CD8-positive, alpha-beta memory T cell (primary cell): ENCODE measurements at regions not wholly inside any gene's neighbourhood (a gene's known extent, or its start where the extent isn't known, plus 50 kb on each side); places are given as distances from the start of the nearest gene placed in this dataset.
"Not testable (repeated sequence)": the region's sequence is repeated elsewhere in the genome, so short reads cannot be mapped to it uniquely, and the experiment has no call there.

Experiments used
- CTCF ChIA-PET: fragments of 350-600 bp; sonication (Branson Sonifier 250); formaldehyde crosslinking; loops from one replicate; lab custom pipeline; 2021; ENCODE audit warnings: antibody characterized with exemption; lab: Charles Lee
- POLR2A ChIA-PET: fragments of 350-600 bp; sonication (Branson Sonifier 250); formaldehyde crosslinking; loops from one replicate; lab custom pipeline; 2021; ENCODE audit warnings: antibody characterized with exemption; lab: Charles Lee
- DNase-seq, 5 donors: peaks; one replicate each; pipeline versions ENCODE4 v3.0.0 to v3.0.0-alpha.2; 2020 to 2022; ENCODE audit warnings: mixed read lengths in 1 of 5
- H3K27ac ChIP-seq: one replicate; pipeline ENCODE4 v1.7.0; 2013; ENCODE audit warnings: low read depth, mild to moderate bottlenecking, low read length, moderate library complexity
- H3K27me3 ChIP-seq: 2 replicates; pipeline ENCODE4 v1.7.0; 2013; ENCODE audit warnings: low read length, mild to moderate bottlenecking; ENCODE audit not compliant: insufficient read depth, poor library complexity, severe bottlenecking
- H3K36me3 ChIP-seq: 2 replicates; pipeline ENCODE4 v1.7.0; 2013; ENCODE audit warnings: mild to moderate bottlenecking, low read length, moderate library complexity; ENCODE audit not compliant: insufficient read depth
- H3K4me1 ChIP-seq: 2 replicates; pipeline ENCODE4 v1.7.0; 2013; ENCODE audit warnings: mild to moderate bottlenecking, low read length, moderate library complexity; ENCODE audit not compliant: insufficient read depth
- H3K4me3 ChIP-seq: 2 replicates; pipeline ENCODE4 v1.7.0; 2013; ENCODE audit warnings: mild to moderate bottlenecking, low read length
- H3K9me3 ChIP-seq: 2 replicates; pipeline ENCODE4 v1.7.0; 2013; ENCODE audit warnings: mild to moderate bottlenecking, low read length
- H3K27ac Mint-ChIP-seq, 8 donors: one replicate each; pipeline ENCODE4 v1.8.0; 2020 to 2021; ENCODE audit warnings: mixed read lengths in 8 of 8, mild to moderate bottlenecking in 6 of 8, inconsistent platforms in 3 of 8, moderate library complexity in 3 of 8
- H3K27me3 Mint-ChIP-seq, 2 donors: one replicate each; pipeline ENCODE4 v1.8.0; 2020 to 2021; ENCODE audit warnings: mixed read lengths in 2 of 2, mild to moderate bottlenecking in 1 of 2, moderate library complexity in 1 of 2
- H3K36me3 Mint-ChIP-seq, 3 donors: one replicate each; pipeline ENCODE4 v1.8.0; 2020 to 2021; ENCODE audit warnings: mixed read lengths in 3 of 3, inconsistent platforms in 1 of 3, mild to moderate bottlenecking in 1 of 3
- H3K4me1 Mint-ChIP-seq, 3 donors: one replicate each; pipeline ENCODE4 v1.8.0; 2020 to 2021; ENCODE audit warnings: mixed read lengths in 3 of 3, inconsistent platforms in 1 of 3, mild to moderate bottlenecking in 1 of 3
- H3K4me3 Mint-ChIP-seq, 7 donors: one replicate each; pipeline ENCODE4 v1.8.0; 2020 to 2021; ENCODE audit warnings: mixed read lengths in 7 of 7, mild to moderate bottlenecking in 6 of 7, moderate library complexity in 4 of 7, inconsistent platforms in 2 of 7
- H3K9me3 Mint-ChIP-seq, 5 donors: one replicate each; pipeline ENCODE4 v1.8.0; 2020 to 2022; ENCODE audit warnings: mixed read lengths in 5 of 5, mild to moderate bottlenecking in 3 of 5, moderate library complexity in 2 of 5, inconsistent platforms in 1 of 5

DNA sequence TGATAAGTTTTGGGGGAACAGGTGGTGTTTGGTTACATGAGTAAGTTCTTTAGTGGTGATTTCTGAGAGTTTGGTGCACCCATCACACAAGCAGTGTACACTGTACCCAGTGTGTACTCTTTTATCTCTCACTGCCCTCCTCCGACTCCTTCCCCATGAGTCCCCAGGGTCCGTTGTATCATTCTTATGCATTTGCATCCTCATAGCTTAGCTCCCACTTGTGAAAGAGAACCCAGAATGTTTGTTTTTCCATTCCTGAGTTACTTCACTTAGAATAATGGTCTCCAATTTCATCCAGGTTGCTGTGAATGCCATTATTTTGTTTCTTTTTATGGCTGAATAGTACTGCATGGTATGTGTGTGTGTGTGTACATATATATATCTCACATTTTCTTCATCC is 295.8 kb upstream of the GRAMD2B start:
- POLR2A ChIA-PET, H3K27me3 ChIP-seq, H3K36me3 ChIP-seq, H3K4me1 Mint-ChIP-seq, H3K27ac ChIP-seq, H3K4me3 ChIP-seq, CTCF ChIA-PET, H3K27ac Mint-ChIP-seq, H3K4me1 ChIP-seq, H3K36me3 Mint-ChIP-seq, DNase-seq, H3K4me3 Mint-ChIP-seq, H3K9me3 ChIP-seq, H3K27me3 Mint-ChIP-seq: not testable (repeated sequence)
- peaks cover 5 to 23% (median 6%) of the 10 kb centered on the region in 5 donors for H3K9me3 Mint-ChIP-seq

DNA sequence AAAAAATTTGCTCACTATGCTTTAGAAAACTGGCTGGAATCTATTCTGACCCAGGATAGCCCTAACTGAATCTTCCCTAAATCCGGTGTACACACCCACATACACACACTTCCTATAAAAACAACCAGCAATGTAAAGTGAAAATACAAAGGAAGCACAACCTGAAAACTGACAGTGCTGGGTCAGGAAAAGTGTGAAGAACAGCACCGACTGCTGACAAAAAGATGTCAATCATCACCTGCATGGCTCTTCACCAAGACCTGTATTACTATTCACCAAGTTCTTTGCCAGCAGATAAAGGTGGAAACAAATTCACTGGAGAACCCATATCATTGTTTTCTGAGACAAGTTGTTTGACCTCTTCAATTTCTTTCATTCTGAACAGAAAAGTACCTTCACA is 293.8 kb upstream of the GRAMD2B start:
- no peaks in the 10 kb centered on the region for H3K36me3 Mint-ChIP-seq
- no peaks in the 10 kb centered on the region for H3K27me3 Mint-ChIP-seq

DNA sequence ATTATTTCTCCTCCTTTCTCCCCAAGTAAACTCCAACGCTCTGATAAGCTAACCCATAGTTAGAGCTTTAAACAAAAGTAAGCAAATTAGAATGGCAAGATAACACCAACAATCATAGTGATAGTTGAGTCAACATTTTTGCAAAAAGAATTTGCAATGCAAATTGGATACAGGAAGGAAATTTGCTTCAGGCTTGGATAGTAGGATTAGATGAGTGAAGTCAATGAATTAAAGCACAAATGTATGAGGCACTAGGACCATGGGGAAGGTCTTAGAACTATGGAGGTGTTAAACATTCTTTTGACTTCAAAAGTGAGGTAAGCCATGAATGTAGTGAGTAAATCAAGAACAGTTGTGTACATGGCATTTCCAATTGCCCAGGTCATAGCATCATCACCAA is 289.8 kb upstream of the GRAMD2B start:
- Histone ChIP-seq H3K36me3 (no peaks in the 10 kb centered on the region), H3K4me3 (no peak overlapping the region), H3K27ac (no peak overlapping the region), H3K4me1 (no peaks in the 10 kb centered on the region), H3K9me3 (no peaks in the 10 kb centered on the region), H3K27me3 (no peaks in the 10 kb centered on the region)
- Mint-ChIP-seq H3K27ac (no peak overlapping the region), H3K27me3 (no peaks in the 10 kb centered on the region), H3K36me3 (no peaks in the 10 kb centered on the region), H3K9me3 (peaks cover 4 to 16% (median 9%) of the 10 kb centered on the region in 5 donors), H3K4me3 (no peak overlapping the region), H3K4me1 (no peaks in the 10 kb centered on the region)
- CTCF ChIA-PET = no interaction called here
- POLR2A ChIA-PET = no interaction called here
- DNase-seq = no peak

More for the DNA sequence above, 293.8 kb upstream of the GRAMD2B start:
- Mint-ChIP-seq H3K4me3 (no peak overlapping the region), H3K27ac (no peak overlapping the region), H3K9me3 (peaks cover 5 to 24% (median 9%) of the 10 kb centered on the region in 5 donors), H3K4me1 (no peaks in the 10 kb centered on the region)
- Histone ChIP-seq H3K27ac (no peak overlapping the region), H3K27me3 (no peaks in the 10 kb centered on the region), H3K4me1 (no peaks in the 10 kb centered on the region), H3K36me3 (no peaks in the 10 kb centered on the region), H3K9me3 (no peaks in the 10 kb centered on the region), H3K4me3 (no peak overlapping the region)
- POLR2A ChIA-PET = no interaction called here
- CTCF ChIA-PET = no interaction called here
- no peak for DNase-seq

DNA sequence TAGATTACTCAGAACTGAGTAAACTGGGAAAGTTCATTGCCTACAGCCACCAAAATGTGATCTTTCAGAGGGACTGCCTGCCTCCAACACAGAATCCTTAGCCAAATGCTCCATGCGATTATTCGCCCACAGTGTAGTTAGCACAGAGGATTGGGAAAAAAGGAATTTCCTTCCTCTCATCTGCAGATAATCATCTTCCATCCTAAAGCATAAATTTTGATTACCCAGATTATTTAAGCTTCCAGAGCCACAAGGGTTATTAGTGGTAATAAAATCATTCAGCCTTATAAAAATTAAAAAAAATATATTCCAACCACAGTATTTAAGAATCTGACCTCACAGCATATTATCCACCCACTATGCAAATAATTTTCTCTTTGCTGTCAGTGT is 285.3 kb upstream of the GRAMD2B start:
- peaks cover 2 to 8% (median 4%) of the 10 kb centered on the region in 5 donors for H3K9me3 Mint-ChIP-seq
- Histone ChIP-seq H3K36me3 (no peaks in the 10 kb centered on the region), H3K27me3 (no peaks in the 10 kb centered on the region), H3K4me3 (no peak overlapping the region), H3K9me3 (no peaks in the 10 kb centered on the region), H3K4me1 (no peaks in the 10 kb centered on the region), H3K27ac (no peak overlapping the region)
- no peak overlapping the region for H3K27ac Mint-ChIP-seq
- POLR2A ChIA-PET = no interaction called here
- H3K27me3 Mint-ChIP-seq = no peaks in the 10 kb centered on the region
- CTCF ChIA-PET = no interaction called here
- no peaks in the 10 kb centered on the region for H3K4me1 Mint-ChIP-seq
- no peak overlapping the region for H3K4me3 Mint-ChIP-seq
- H3K36me3 Mint-ChIP-seq = no peaks in the 10 kb centered on the region
- DNase-seq = no peak

- Histone ChIP-seq H3K27me3 (no peaks in the 10 kb centered on the region), H3K36me3 (no peaks in the 10 kb centered on the region), H3K4me3 (no peak overlapping the region), H3K4me1 (no peaks in the 10 kb centered on the region), H3K9me3 (no peaks in the 10 kb centered on the region), H3K27ac (no peak overlapping the region)
- H3K36me3 Mint-ChIP-seq = no peaks in the 10 kb centered on the region
- H3K9me3 Mint-ChIP-seq = peaks cover 2 to 8% (median 4%) of the 10 kb centered on the region in 5 donors
- H3K27ac Mint-ChIP-seq = no peak overlapping the region
- no peaks in the 10 kb centered on the region for H3K27me3 Mint-ChIP-seq
- ChIA-PET POLR2A (no interaction called here), CTCF (no interaction called here)
- no peaks in the 10 kb centered on the region for H3K4me1 Mint-ChIP-seq
- no peak overlapping the region for H3K4me3 Mint-ChIP-seq
- DNase-seq = no peak
Observed at GRCh38 chr5:126138281-126138931, 284.8 kb upstream of the GRAMD2B start.

DNA sequence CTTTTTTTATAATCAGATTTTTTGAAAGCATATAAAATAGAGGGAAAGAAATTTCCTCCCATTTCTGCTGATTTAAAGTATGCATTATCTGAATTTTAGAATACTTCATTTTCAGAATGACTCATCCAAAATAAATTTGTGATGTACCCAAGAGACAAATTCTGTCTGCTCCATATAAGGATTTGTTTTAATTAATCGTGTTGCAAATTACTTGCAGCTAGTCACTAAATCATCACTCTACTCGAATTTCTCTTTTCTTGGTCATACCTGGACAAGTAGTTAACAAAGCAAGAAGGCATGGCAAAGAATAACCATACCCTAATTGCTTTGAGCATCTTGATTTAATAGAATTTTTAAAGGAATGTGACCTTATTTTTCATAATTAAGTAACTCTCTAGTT is 284.1 kb upstream of the GRAMD2B start:
- Mint-ChIP-seq H3K27me3 (no peaks in the 10 kb centered on the region), H3K4me1 (no peaks in the 10 kb centered on the region), H3K4me3 (no peak overlapping the region), H3K36me3 (no peaks in the 10 kb centered on the region), H3K9me3 (peaks cover 4 to 10% (median 4%) of the 10 kb centered on the region in 5 donors), H3K27ac (no peak overlapping the region)
- no peaks in the 10 kb centered on the region for H3K9me3 ChIP-seq
- no peak for DNase-seq
- no peak overlapping the region for H3K27ac ChIP-seq
- ChIA-PET POLR2A (no interaction called here), CTCF (no interaction called here)
- no peaks in the 10 kb centered on the region for H3K4me1 ChIP-seq
- no peaks in the 10 kb centered on the region for H3K27me3 ChIP-seq
- H3K4me3 ChIP-seq = no peak overlapping the region
- no peaks in the 10 kb centered on the region for H3K36me3 ChIP-seq

GRCh38 chr5:126139773-126140172 is 283.4 kb upstream of the GRAMD2B start:
- no peaks in the 10 kb centered on the region for H3K27me3 ChIP-seq
- H3K4me1 ChIP-seq = no peaks in the 10 kb centered on the region
- H3K4me1 Mint-ChIP-seq = no peaks in the 10 kb centered on the region
- no peak overlapping the region for H3K4me3 Mint-ChIP-seq
- H3K4me3 ChIP-seq = no peak overlapping the region
- no peaks in the 10 kb centered on the region for H3K36me3 Mint-ChIP-seq
- ChIA-PET POLR2A (no interaction called here), CTCF (no interaction called here)
- no peak overlapping the region for H3K27ac ChIP-seq
- H3K9me3 ChIP-seq = no peaks in the 10 kb centered on the region
- no peak for DNase-seq
- peaks cover 2 to 10% (median 4%) of the 10 kb centered on the region in 5 donors for H3K9me3 Mint-ChIP-seq
- H3K27me3 Mint-ChIP-seq = no peaks in the 10 kb centered on the region
- no peaks in the 10 kb centered on the region for H3K36me3 ChIP-seq
- H3K27ac Mint-ChIP-seq = no peak overlapping the region

DNA sequence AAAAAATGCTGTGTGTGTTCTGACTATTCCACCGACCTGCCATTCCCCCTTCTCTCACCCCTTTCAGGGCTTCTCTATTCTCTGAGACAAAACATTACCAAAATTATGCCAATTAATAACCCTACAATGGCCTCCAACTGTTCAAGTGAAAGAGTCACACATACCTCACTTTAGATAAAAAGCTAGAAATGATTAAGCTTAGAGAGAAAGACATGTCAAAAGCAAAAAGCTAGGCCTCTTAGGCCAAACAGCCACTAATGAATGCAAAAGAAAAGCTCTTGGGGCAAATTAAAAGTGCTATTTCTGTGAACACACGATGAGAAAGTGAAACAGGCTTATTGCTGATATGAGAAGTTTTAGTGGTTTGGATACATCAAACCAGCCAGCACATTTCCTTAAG is 279.6 kb upstream of the GRAMD2B start:
- ChIA-PET POLR2A (no interaction called here), CTCF (no interaction called here)
- no peaks in the 10 kb centered on the region for H3K36me3 Mint-ChIP-seq
- H3K4me1 Mint-ChIP-seq = no peaks in the 10 kb centered on the region
- Histone ChIP-seq H3K36me3 (no peaks in the 10 kb centered on the region), H3K4me1 (no peaks in the 10 kb centered on the region), H3K9me3 (no peaks in the 10 kb centered on the region), H3K27me3 (no peaks in the 10 kb centered on the region), H3K4me3 (no peak overlapping the region), H3K27ac (no peak overlapping the region)
- no peak overlapping the region for H3K4me3 Mint-ChIP-seq
- peaks cover 0 to 11% (median 6%) of the 10 kb centered on the region in 5 donors for H3K9me3 Mint-ChIP-seq
- no peak for DNase-seq
- H3K27me3 Mint-ChIP-seq = no peaks in the 10 kb centered on the region
- H3K27ac Mint-ChIP-seq = no peak overlapping the region
